HG02678 (cell line): ENCODE measurements at regions not wholly inside any gene's neighbourhood (a gene's known extent, or its start where the extent isn't known, plus 50 kb on each side); places are given as distances from the start of the nearest gene placed in this dataset.
A peak's percentile ranks its signal among the peaks of the same experiment; 100 is the strongest.

Experiments used
- ATAC-seq: cut with Tn5 transposase; IDR thresholded peaks from one replicate; pipeline ENCODE4 v1.9.1; 2021; ENCODE audit warnings: mild to moderate bottlenecking, moderate library complexity; ENCODE audit not compliant: unreplicated experiment

GRCh38 chr7:41633690-41634089, 69.2 kb downstream of the INHBA start:
- ATAC-seq = no peak

GRCh38 chr7:41630741-41631140, 72.1 kb downstream of the INHBA start:
- peak; percentile 90 for ATAC-seq

- no peak for ATAC-seq
Observed at GRCh38 chr7:41629711-41630111, 73.2 kb downstream of the INHBA start.

GRCh38 chr7:41628901-41629300, 74.0 kb downstream of the INHBA start:
- ATAC-seq = no peak

- no peak for ATAC-seq
Observed at GRCh38 chr7:41627645-41628298, 75.1 kb downstream of the INHBA start.

GRCh38 chr7:41624818-41625217, 78.1 kb downstream of the INHBA start:
- ATAC-seq = no peak

- ATAC-seq = no peak
Observed at GRCh38 chr7:41621953-41622831, 80.7 kb downstream of the INHBA start.

- no peak for ATAC-seq
Observed at GRCh38 chr7:41617987-41618386, 84.9 kb downstream of the INHBA start.

GRCh38 chr7:41612798-41613197, 90.1 kb downstream of the INHBA start:
- no peak for ATAC-seq

- no peak for ATAC-seq
Observed at GRCh38 chr7:41612386-41612785, 90.5 kb downstream of the INHBA start.

- ATAC-seq = no peak
Observed at GRCh38 chr7:41608447-41608846, 94.4 kb downstream of the INHBA start.

GRCh38 chr7:41603985-41604384, 98.9 kb downstream of the INHBA start:
- no peak for ATAC-seq

- no peak for ATAC-seq
Observed at GRCh38 chr7:41599760-41600159, 103.1 kb downstream of the INHBA start.

GRCh38 chr7:41592794-41593193, 110.1 kb downstream of the INHBA start:
- ATAC-seq = no peak

- no peak for ATAC-seq
Observed at GRCh38 chr7:41592236-41592635, 110.7 kb downstream of the INHBA start.

- no peak for ATAC-seq
Observed at GRCh38 chr7:41590986-41591385, 111.9 kb downstream of the INHBA start.

GRCh38 chr7:41588341-41588740, 114.5 kb downstream of the INHBA start:
- no peak for ATAC-seq

GRCh38 chr7:41586931-41587640, 115.8 kb downstream of the INHBA start:
- no peak for ATAC-seq

GRCh38 chr7:41584746-41585145, 118.1 kb downstream of the INHBA start:
- ATAC-seq = no peak

- no peak for ATAC-seq
Observed at GRCh38 chr7:41582116-41582515, 120.8 kb downstream of the INHBA start.

- ATAC-seq = no peak
Observed at GRCh38 chr7:41581041-41581440, 121.8 kb downstream of the INHBA start.
